ENCODE measurements at regions not wholly inside any gene's neighbourhood (a gene's known extent, or its start where the extent isn't known, plus 50 kb on each side); places are given as distances from the start of the nearest gene placed in this dataset.

GRCh38 chr7:47202146-47202783 lies 379.6 kb downstream of the TNS3 start:
- no peak overlapping the region for H3K4me3 ChIP-seq (replicated peaks in 1 of 2; ENCODE audit: low read depth in 2 of 2, low read length in 2 of 2)
- TF ChIP-seq CTCF (IDR thresholded peaks at IDR 0.05; ENCODE audit: low read depth, low read length) = no peak
- DNase-seq (ENCODE audit: low read depth in 2 of 2) = no peak

- H3K4me3 ChIP-seq (replicated peaks in 1 of 2; ENCODE audit: low read depth in 2 of 2, low read length in 2 of 2) = no peak overlapping the region
- TF ChIP-seq CTCF (IDR thresholded peaks at IDR 0.05; ENCODE audit: low read depth, low read length) = no peak
- peak in 1 of 2 donors; percentile 7 for DNase-seq (ENCODE audit: low read depth in 2 of 2)
Measured at GRCh38 chr7:47198159-47198558, 383.8 kb downstream of the TNS3 start.

- no peak for TF ChIP-seq CTCF (IDR thresholded peaks at IDR 0.05; ENCODE audit: low read depth, low read length)
- DNase-seq (ENCODE audit: low read depth in 2 of 2) = no peak
- no peak overlapping the region for H3K4me3 ChIP-seq (replicated peaks in 1 of 2; ENCODE audit: low read depth in 2 of 2, low read length in 2 of 2)
Measured at GRCh38 chr7:47197486-47197885, 384.4 kb downstream of the TNS3 start.

- no peak for TF ChIP-seq CTCF (IDR thresholded peaks at IDR 0.05; ENCODE audit: low read depth, low read length)
- DNase-seq (ENCODE audit: low read depth in 2 of 2) = no peak
- H3K4me3 ChIP-seq (replicated peaks in 1 of 2; ENCODE audit: low read depth in 2 of 2, low read length in 2 of 2) = no peak overlapping the region
Measured at GRCh38 chr7:47196737-47197136, 385.2 kb downstream of the TNS3 start.

- H3K4me3 ChIP-seq (replicated peaks in 1 of 2; ENCODE audit: low read depth in 2 of 2, low read length in 2 of 2) = no peak overlapping the region
- DNase-seq (ENCODE audit: low read depth in 2 of 2) = no peak
- TF ChIP-seq CTCF (IDR thresholded peaks at IDR 0.05; ENCODE audit: low read depth, low read length) = no peak
Measured at GRCh38 chr7:47196106-47196645, 385.7 kb downstream of the TNS3 start.

GRCh38 chr7:47195641-47196040 lies 386.3 kb downstream of the TNS3 start:
- peak in 1 of 2 donors; percentile 8 for DNase-seq (ENCODE audit: low read depth in 2 of 2)
- H3K4me3 ChIP-seq (replicated peaks in 1 of 2; ENCODE audit: low read depth in 2 of 2, low read length in 2 of 2) = no peak overlapping the region
- TF ChIP-seq CTCF (IDR thresholded peaks at IDR 0.05; ENCODE audit: low read depth, low read length) = peak; percentile 35
